CD8-positive, alpha-beta memory T cell (primary cell): ENCODE measurements at regions not wholly inside any gene's neighbourhood (a gene's known extent, or its start where the extent isn't known, plus 50 kb on each side); places are given as distances from the start of the nearest gene placed in this dataset.

Experiments
- CTCF ChIA-PET: fragments of 350-600 bp; sonication (Branson Sonifier 250); formaldehyde crosslinking; loops from one replicate; lab custom pipeline; 2021; ENCODE audit warnings: antibody characterized with exemption; lab: Charles Lee
- POLR2A ChIA-PET: fragments of 350-600 bp; sonication (Branson Sonifier 250); formaldehyde crosslinking; loops from one replicate; lab custom pipeline; 2021; ENCODE audit warnings: antibody characterized with exemption; lab: Charles Lee
- DNase-seq, 5 donors: peaks; one replicate each; pipeline versions ENCODE4 v3.0.0 to v3.0.0-alpha.2; 2020 to 2022; ENCODE audit warnings: mixed read lengths in 1 of 5
- H3K27ac ChIP-seq: one replicate; pipeline ENCODE4 v1.7.0; 2013; ENCODE audit warnings: low read depth, mild to moderate bottlenecking, low read length, moderate library complexity
- H3K27me3 ChIP-seq: 2 replicates; pipeline ENCODE4 v1.7.0; 2013; ENCODE audit warnings: low read length, mild to moderate bottlenecking; ENCODE audit not compliant: insufficient read depth, poor library complexity, severe bottlenecking
- H3K36me3 ChIP-seq: 2 replicates; pipeline ENCODE4 v1.7.0; 2013; ENCODE audit warnings: mild to moderate bottlenecking, low read length, moderate library complexity; ENCODE audit not compliant: insufficient read depth
- H3K4me1 ChIP-seq: 2 replicates; pipeline ENCODE4 v1.7.0; 2013; ENCODE audit warnings: mild to moderate bottlenecking, low read length, moderate library complexity; ENCODE audit not compliant: insufficient read depth
- H3K4me3 ChIP-seq: 2 replicates; pipeline ENCODE4 v1.7.0; 2013; ENCODE audit warnings: mild to moderate bottlenecking, low read length
- H3K9me3 ChIP-seq: 2 replicates; pipeline ENCODE4 v1.7.0; 2013; ENCODE audit warnings: mild to moderate bottlenecking, low read length
- H3K27ac Mint-ChIP-seq, 8 donors: one replicate each; pipeline ENCODE4 v1.8.0; 2020 to 2021; ENCODE audit warnings: mixed read lengths in 8 of 8, mild to moderate bottlenecking in 6 of 8, inconsistent platforms in 3 of 8, moderate library complexity in 3 of 8
- H3K27me3 Mint-ChIP-seq, 2 donors: one replicate each; pipeline ENCODE4 v1.8.0; 2020 to 2021; ENCODE audit warnings: mixed read lengths in 2 of 2, mild to moderate bottlenecking in 1 of 2, moderate library complexity in 1 of 2
- H3K36me3 Mint-ChIP-seq, 3 donors: one replicate each; pipeline ENCODE4 v1.8.0; 2020 to 2021; ENCODE audit warnings: mixed read lengths in 3 of 3, inconsistent platforms in 1 of 3, mild to moderate bottlenecking in 1 of 3
- H3K4me1 Mint-ChIP-seq, 3 donors: one replicate each; pipeline ENCODE4 v1.8.0; 2020 to 2021; ENCODE audit warnings: mixed read lengths in 3 of 3, inconsistent platforms in 1 of 3, mild to moderate bottlenecking in 1 of 3
- H3K4me3 Mint-ChIP-seq, 7 donors: one replicate each; pipeline ENCODE4 v1.8.0; 2020 to 2021; ENCODE audit warnings: mixed read lengths in 7 of 7, mild to moderate bottlenecking in 6 of 7, moderate library complexity in 4 of 7, inconsistent platforms in 2 of 7
- H3K9me3 Mint-ChIP-seq, 5 donors: one replicate each; pipeline ENCODE4 v1.8.0; 2020 to 2022; ENCODE audit warnings: mixed read lengths in 5 of 5, mild to moderate bottlenecking in 3 of 5, moderate library complexity in 2 of 5, inconsistent platforms in 1 of 5

DNA sequence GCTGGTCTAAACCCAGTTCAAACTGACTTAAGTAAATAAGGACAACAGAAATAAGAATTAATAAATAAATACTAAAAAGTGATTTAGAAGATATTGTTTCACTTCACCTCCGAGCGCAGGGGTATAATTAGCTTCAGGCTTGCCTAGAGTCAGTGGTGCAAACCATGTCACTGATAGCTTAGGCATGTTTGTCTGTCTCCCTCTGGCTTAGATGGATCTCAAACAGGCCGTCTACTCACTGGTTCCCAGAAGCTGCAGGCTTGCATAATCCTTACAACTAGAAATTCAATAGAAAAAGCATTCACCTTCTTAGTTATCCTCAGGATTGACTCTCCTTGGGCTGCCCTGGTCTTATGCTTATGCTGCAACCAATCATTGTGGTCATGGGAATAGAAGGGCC is 629.8 kb upstream of the WWC1 start:
- H3K4me3 Mint-ChIP-seq: no peak overlapping the region
- no peaks in the 10 kb centered on the region for H3K27me3 ChIP-seq
- no peaks in the 10 kb centered on the region for H3K4me1 ChIP-seq
- H3K9me3 Mint-ChIP-seq: peaks cover 0 to 3% (median 1%) of the 10 kb centered on the region in 5 donors
- no peaks in the 10 kb centered on the region for H3K9me3 ChIP-seq
- H3K4me1 Mint-ChIP-seq: no peaks in the 10 kb centered on the region
- H3K36me3 Mint-ChIP-seq: no peaks in the 10 kb centered on the region
- ChIA-PET POLR2A (no interaction called here), CTCF (no interaction called here)
- no peaks in the 10 kb centered on the region for H3K36me3 ChIP-seq
- H3K27ac ChIP-seq: no peak overlapping the region
- H3K27ac Mint-ChIP-seq: no peak overlapping the region
- no peaks in the 10 kb centered on the region for H3K27me3 Mint-ChIP-seq
- DNase-seq: no peak
- H3K4me3 ChIP-seq: no peak overlapping the region

DNA sequence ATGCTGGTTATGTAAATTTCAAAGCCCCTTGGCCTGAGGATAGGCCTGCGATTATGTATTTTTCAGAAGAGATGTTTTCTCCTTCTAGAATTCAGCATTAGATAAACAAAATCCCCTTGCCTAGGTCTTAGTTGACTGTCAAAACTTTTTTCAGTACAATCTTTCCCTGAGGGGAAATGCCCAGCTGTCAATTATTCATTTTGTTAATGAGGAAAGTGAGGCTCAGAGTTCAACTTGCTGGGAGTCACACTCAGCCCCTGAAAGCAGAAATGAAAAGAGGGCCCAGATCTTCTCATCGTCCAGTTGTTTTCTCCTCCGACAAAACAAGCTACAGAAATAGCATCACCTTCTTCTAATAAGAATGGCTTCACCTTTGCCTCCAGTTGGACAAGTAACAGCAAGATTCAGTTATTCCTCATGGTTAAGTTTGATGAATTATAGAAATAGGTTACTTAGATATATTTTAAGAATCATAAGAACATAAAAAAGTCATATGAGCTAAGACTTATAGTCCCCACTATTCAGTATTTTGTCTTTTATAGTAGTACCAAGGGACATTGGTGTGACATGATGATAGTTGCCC is 627.1 kb upstream of the WWC1 start:
- no peaks in the 10 kb centered on the region for H3K9me3 ChIP-seq
- no peak overlapping the region for H3K27ac ChIP-seq
- no peaks in the 10 kb centered on the region for H3K27me3 ChIP-seq
- no peak for DNase-seq
- no peaks in the 10 kb centered on the region for H3K4me1 Mint-ChIP-seq
- H3K36me3 ChIP-seq: no peaks in the 10 kb centered on the region
- no peak overlapping the region for H3K4me3 Mint-ChIP-seq
- no peak overlapping the region for H3K4me3 ChIP-seq
- H3K27ac Mint-ChIP-seq: no peak overlapping the region
- H3K4me1 ChIP-seq: no peaks in the 10 kb centered on the region
- POLR2A ChIA-PET: no interaction called here
- no peaks in the 10 kb centered on the region for H3K27me3 Mint-ChIP-seq
- no peaks in the 10 kb centered on the region for H3K36me3 Mint-ChIP-seq
- H3K9me3 Mint-ChIP-seq: peaks cover 0 to 2% (median 0%) of the 10 kb centered on the region in 5 donors
- CTCF ChIA-PET: no interaction called here

DNA sequence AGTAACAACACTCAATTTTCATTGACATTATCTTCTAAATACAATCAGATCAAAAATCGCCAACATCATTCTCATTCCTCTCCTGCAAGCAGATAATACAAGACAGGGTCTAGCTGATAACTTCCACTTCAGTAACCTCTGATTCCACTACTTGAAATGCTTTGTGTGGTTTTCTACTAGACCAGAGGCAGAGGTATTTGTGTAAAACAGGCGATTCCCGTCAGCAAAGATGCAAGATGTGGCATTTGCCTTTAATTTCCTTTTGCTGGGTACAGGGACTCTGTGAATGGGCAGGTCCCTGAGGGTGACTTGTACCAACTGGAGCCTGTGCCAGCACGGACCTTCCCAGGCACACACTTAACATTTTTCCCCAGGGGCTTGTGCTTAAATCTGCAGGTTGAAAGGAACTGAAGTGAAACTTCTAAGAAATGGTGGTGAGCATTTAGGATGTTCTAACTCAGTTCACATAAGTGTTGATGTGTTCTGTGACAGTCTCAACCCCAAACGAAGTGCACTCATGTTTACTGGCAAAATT is 625.5 kb upstream of the WWC1 start:
- H3K9me3 ChIP-seq: no peaks in the 10 kb centered on the region
- ChIA-PET POLR2A (no interaction called here), CTCF (no interaction called here)
- peaks cover 0 to 2% (median 0%) of the 10 kb centered on the region in 5 donors for H3K9me3 Mint-ChIP-seq
- H3K27me3 Mint-ChIP-seq: no peaks in the 10 kb centered on the region
- H3K27ac ChIP-seq: no peak overlapping the region
- no peak overlapping the region for H3K4me3 ChIP-seq
- no peaks in the 10 kb centered on the region for H3K4me1 Mint-ChIP-seq
- H3K36me3 ChIP-seq: no peaks in the 10 kb centered on the region
- no peaks in the 10 kb centered on the region for H3K4me1 ChIP-seq
- no peak for DNase-seq
- peaks cover 0 to 2% (median 0%) of the 10 kb centered on the region in 3 donors for H3K36me3 Mint-ChIP-seq
- no peaks in the 10 kb centered on the region for H3K27me3 ChIP-seq
- no peak overlapping the region for H3K27ac Mint-ChIP-seq
- H3K4me3 Mint-ChIP-seq: no peak overlapping the region

DNA sequence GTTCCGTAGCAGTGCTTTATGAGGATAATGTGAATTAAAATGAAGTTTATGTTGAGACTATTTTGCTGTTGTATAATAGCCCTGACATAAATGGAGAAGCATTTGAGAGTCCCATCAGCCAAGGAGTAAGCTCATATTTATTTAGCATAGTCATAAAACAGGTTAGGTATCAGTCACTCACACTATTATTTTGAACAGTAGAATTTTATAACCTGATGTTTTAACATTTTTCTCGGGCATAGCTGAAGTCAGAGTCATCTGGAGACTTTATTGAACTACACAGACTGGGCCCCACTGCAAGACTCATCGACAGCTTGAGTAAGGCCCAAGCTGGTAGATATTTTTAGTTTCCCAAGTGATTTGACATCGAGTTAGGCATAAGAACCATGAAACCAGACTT is 620.3 kb upstream of the WWC1 start:
- H3K9me3 Mint-ChIP-seq: peaks cover 0 to 14% (median 3%) of the 10 kb centered on the region in 5 donors
- no peaks in the 10 kb centered on the region for H3K27me3 ChIP-seq
- POLR2A ChIA-PET: no interaction called here

DNA sequence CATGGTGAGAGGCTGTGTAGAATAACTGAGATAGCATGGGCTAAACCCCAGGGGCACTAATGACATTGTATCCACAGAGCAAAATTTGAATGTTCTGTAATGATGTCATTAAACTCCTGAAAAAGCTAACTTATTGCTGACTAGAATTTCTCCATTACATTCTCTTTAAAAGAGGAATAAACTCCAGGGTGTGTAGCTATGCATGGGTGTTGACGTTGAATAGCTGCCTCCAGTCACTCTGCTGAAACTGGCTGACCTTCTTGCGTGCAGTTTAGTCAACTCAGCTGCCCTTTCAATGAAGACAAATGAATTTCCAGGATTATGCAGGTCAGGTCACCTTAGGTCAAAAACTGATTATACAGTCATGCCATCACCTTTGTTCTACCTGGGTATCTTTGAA is 617.5 kb upstream of the WWC1 start:
- Mint-ChIP-seq H3K36me3 (peaks cover 0 to 2% (median 0%) of the 10 kb centered on the region in 3 donors), H3K9me3 (peaks cover 0 to 22% (median 2%) of the 10 kb centered on the region in 5 donors), H3K27me3 (no peaks in the 10 kb centered on the region), H3K4me1 (no peaks in the 10 kb centered on the region), H3K4me3 (no peak overlapping the region), H3K27ac (no peak overlapping the region)
- DNase-seq: no peak
- Histone ChIP-seq H3K27ac (no peak overlapping the region), H3K36me3 (no peaks in the 10 kb centered on the region), H3K9me3 (no peaks in the 10 kb centered on the region), H3K4me1 (no peaks in the 10 kb centered on the region), H3K4me3 (no peak overlapping the region), H3K27me3 (no peaks in the 10 kb centered on the region)
- ChIA-PET POLR2A (no interaction called here), CTCF (no interaction called here)

More for the DNA sequence above, 620.3 kb upstream of the WWC1 start:
- Mint-ChIP-seq H3K4me3 (no peak overlapping the region), H3K27ac (no peak overlapping the region), H3K4me1 (no peaks in the 10 kb centered on the region), H3K36me3 (peaks cover 0 to 2% (median 0%) of the 10 kb centered on the region in 3 donors), H3K27me3 (no peaks in the 10 kb centered on the region)
- DNase-seq: no peak
- CTCF ChIA-PET: no interaction called here
- no peaks in the 10 kb centered on the region for H3K4me1 ChIP-seq
- no peak overlapping the region for H3K27ac ChIP-seq
- no peaks in the 10 kb centered on the region for H3K9me3 ChIP-seq
- no peak overlapping the region for H3K4me3 ChIP-seq
- H3K36me3 ChIP-seq: no peaks in the 10 kb centered on the region

DNA sequence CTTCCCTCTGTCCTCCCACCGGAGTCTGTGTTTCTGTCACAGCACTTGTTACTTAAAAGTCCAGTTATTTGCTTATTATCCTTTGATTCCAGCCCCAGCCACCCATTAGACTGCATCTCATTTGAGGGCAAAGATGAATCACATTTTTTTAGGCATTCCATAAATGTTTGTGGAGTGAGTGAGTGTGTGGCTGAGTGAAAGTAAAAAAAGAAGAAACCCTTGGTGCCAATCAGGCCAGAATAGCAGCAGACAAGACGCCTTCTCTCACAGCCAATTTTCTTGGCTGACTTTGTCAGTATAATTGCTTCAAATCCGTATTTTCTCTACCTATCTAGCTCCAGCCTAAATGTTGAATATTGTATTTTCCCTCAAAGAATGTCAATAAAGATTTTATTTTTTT is 613.0 kb upstream of the WWC1 start:
- Mint-ChIP-seq H3K9me3 (peaks cover 4 to 33% (median 6%) of the 10 kb centered on the region in 5 donors), H3K4me3 (no peak overlapping the region), H3K27me3 (peaks cover 0 to 2% of the 10 kb centered on the region in 2 donors), H3K36me3 (no peaks in the 10 kb centered on the region), H3K27ac (no peak overlapping the region), H3K4me1 (no peaks in the 10 kb centered on the region)
- CTCF ChIA-PET: no interaction called here
- no peak for DNase-seq
- Histone ChIP-seq H3K4me1 (no peaks in the 10 kb centered on the region), H3K27ac (no peak overlapping the region), H3K9me3 (no peaks in the 10 kb centered on the region), H3K4me3 (no peak overlapping the region), H3K27me3 (no peaks in the 10 kb centered on the region), H3K36me3 (no peaks in the 10 kb centered on the region)
- POLR2A ChIA-PET: no interaction called here

DNA sequence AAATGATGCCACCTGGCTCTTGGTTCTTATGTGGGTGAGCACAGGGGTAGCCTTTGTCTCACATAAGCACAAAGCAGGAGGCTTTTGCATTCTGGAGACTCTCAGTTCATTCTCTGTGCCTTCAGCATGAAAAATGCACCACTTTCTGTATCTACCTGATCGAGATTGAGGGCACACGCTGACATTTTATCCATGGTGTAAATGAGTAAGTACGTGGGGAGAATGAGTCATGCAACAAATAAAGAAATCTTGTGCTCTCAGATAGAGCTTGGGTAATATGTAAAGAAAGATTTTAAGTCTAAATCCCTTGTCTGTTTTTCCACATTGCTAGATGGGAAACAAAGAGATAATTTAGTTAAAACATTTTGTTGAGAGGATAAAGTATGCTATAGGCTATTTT is 607.2 kb upstream of the WWC1 start:
- H3K4me3 Mint-ChIP-seq: no peak overlapping the region
- ChIA-PET POLR2A (no interaction called here), CTCF (no interaction called here)
- Histone ChIP-seq H3K9me3 (no peaks in the 10 kb centered on the region), H3K4me1 (no peaks in the 10 kb centered on the region), H3K36me3 (no peaks in the 10 kb centered on the region), H3K4me3 (no peak overlapping the region), H3K27me3 (no peaks in the 10 kb centered on the region), H3K27ac (no peak overlapping the region)
- H3K9me3 Mint-ChIP-seq: peaks cover 5 to 11% (median 7%) of the 10 kb centered on the region in 5 donors
- no peaks in the 10 kb centered on the region for H3K4me1 Mint-ChIP-seq
- H3K27ac Mint-ChIP-seq: no peak overlapping the region
- DNase-seq: no peak
- peaks cover 0 to 2% of the 10 kb centered on the region in 2 donors for H3K27me3 Mint-ChIP-seq
- no peaks in the 10 kb centered on the region for H3K36me3 Mint-ChIP-seq

DNA sequence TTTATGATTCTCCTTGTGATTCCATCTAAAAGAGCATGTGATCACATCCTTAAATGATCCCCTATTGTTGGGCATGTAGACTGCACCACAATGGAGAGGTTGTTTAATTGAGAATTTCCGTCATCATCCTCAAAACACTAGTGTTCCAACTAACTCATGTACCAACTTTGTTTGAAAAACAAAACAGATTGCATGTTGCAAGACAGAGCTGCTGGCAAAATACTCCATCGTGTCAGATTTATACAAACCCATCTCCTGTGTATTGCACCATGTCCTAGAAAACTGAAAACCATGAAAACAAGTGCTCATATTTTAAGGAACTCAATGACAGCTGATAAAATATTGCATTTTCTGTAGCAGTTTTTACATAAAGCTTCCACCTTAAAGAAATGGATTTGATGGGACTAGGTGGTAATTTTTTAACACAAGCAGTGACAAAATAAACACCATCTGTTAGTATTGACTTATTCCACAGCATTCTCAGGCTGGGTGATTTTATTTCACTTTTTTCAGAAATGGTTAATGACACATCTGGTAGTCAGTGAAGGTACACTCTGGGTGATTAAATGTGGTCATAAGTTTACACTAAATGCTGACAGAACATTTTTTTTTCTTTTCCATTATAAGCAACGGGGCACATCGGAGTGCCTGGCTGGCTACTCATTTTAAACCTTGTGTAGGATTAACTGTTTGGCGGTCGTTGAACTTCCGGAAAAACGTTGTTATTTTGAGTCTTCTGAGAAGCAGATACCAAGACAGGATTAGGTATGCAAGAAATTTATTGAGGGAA is 602.9 kb upstream of the WWC1 start:
- no peaks in the 10 kb centered on the region for H3K9me3 ChIP-seq
- no peak overlapping the region for H3K4me3 ChIP-seq
- Mint-ChIP-seq H3K27ac (no peak overlapping the region), H3K4me3 (no peak overlapping the region), H3K27me3 (no peaks in the 10 kb centered on the region), H3K4me1 (no peaks in the 10 kb centered on the region), H3K9me3 (peaks cover 2 to 8% (median 3%) of the 10 kb centered on the region in 5 donors), H3K36me3 (no peaks in the 10 kb centered on the region)
- no peaks in the 10 kb centered on the region for H3K4me1 ChIP-seq
- no peaks in the 10 kb centered on the region for H3K36me3 ChIP-seq
- H3K27ac ChIP-seq: no peak overlapping the region
- no peaks in the 10 kb centered on the region for H3K27me3 ChIP-seq
- DNase-seq: no peak
- ChIA-PET CTCF (no interaction called here), POLR2A (no interaction called here)
